T-helper 2 cell (primary cell): ENCODE measurements at regions not wholly inside any gene's neighbourhood (a gene's known extent, or its start where the extent isn't known, plus 50 kb on each side); places are given as distances from the start of the nearest gene placed in this dataset.
"Not testable (repeated sequence)": the region's sequence is repeated elsewhere in the genome, so short reads cannot be mapped to it uniquely, and the experiment has no call there.

ENCODE experiments used
- DNase-seq, 5 experiments: peaks; one replicate each; pipeline versions ENCODE4 v3.0.0 to v3.0.0-alpha.2; 2012 to 2022

- no peak for DNase-seq
These were observed 189.8 kb downstream of the C9orf50 start for GRCh38 chr9:129430940-129431643.

- DNase-seq: no peak
These were observed 191.9 kb downstream of the C9orf50 start for GRCh38 chr9:129428864-129429577.

GRCh38 chr9:129427149-129427548 is 193.8 kb downstream of the C9orf50 start:
- DNase-seq: no peak

- not testable (repeated sequence) for DNase-seq
These were observed 197.1 kb downstream of the C9orf50 start for GRCh38 chr9:129423755-129424154.

GRCh38 chr9:129423216-129423615 is 197.7 kb downstream of the C9orf50 start:
- no peak for DNase-seq

- no peak for DNase-seq
These were observed 198.1 kb downstream of the C9orf50 start for GRCh38 chr9:129422843-129423192.

- no peak for DNase-seq
These were observed 198.7 kb downstream of the C9orf50 start for GRCh38 chr9:129422032-129422842.

- no peak for DNase-seq
These were observed 199.5 kb downstream of the C9orf50 start for GRCh38 chr9:129421371-129421770.

- DNase-seq: no peak
These were observed 200.2 kb downstream of the C9orf50 start for GRCh38 chr9:129420721-129421120.

GRCh38 chr9:129419382-129419899 is 201.5 kb downstream of the C9orf50 start:
- DNase-seq: no peak

- no peak for DNase-seq
These were observed 202.4 kb downstream of the C9orf50 start for GRCh38 chr9:129418451-129418850.

GRCh38 chr9:129416821-129417539 is 203.9 kb downstream of the C9orf50 start:
- no peak for DNase-seq

- no peak for DNase-seq
These were observed 204.8 kb downstream of the C9orf50 start for GRCh38 chr9:129415942-129416651.

- no peak for DNase-seq
These were observed 205.6 kb downstream of the C9orf50 start for GRCh38 chr9:129414993-129415941.

- peak in 3 of 5 experiments; percentile 19 to 28 (median 24) for DNase-seq
These were observed 206.4 kb downstream of the C9orf50 start for GRCh38 chr9:129414377-129414992.

- peak; percentile 97 to 98 (median 97) for DNase-seq
These were observed 207.1 kb downstream of the C9orf50 start for GRCh38 chr9:129413537-129414376.

GRCh38 chr9:129412814-129413536 is 207.9 kb downstream of the C9orf50 start:
- peak in 1 of 5 experiments; percentile 29 for DNase-seq

GRCh38 chr9:129412176-129412813 is 208.6 kb downstream of the C9orf50 start:
- DNase-seq: not testable (repeated sequence)
